WTC11 (cell line): ENCODE measurements at regions not wholly inside any gene's neighbourhood (a gene's known extent, or its start where the extent isn't known, plus 50 kb on each side); places are given as distances from the start of the nearest gene placed in this dataset.

Experiments used
- ATAC-seq: fragments of 200-7000 bp; cut with Tn5 transposase; 2 replicates; pipeline ENCODE4 v1.10.0; 2021; ENCODE audit warnings: mild to moderate bottlenecking, moderate library complexity
- CTCF ChIA-PET: fragments of 300-600 bp; sonication (Branson Sonifier 250); formaldehyde crosslinking; loops from one replicate; lab custom pipeline; 2021; ENCODE audit warnings: antibody characterized with exemption; lab: Charles Lee
- POLR2A ChIA-PET: fragments of 350-600 bp; sonication (Branson Sonifier 250); formaldehyde crosslinking; loops from one replicate; lab custom pipeline; 2021; ENCODE audit warnings: antibody characterized with exemption; lab: Charles Lee
- DNase-seq: peaks from one replicate; pipeline ENCODE4 v3.0.0; 2021; ENCODE audit warnings: low spot score
- H3K27ac Mint-ChIP-seq: 2 replicates; pipeline ENCODE4 v1.8.0; 2021; ENCODE audit warnings: mixed read lengths
- H3K27me3 Mint-ChIP-seq: 2 replicates; pipeline ENCODE4 v1.8.0; 2021; ENCODE audit warnings: low read depth, mild to moderate bottlenecking, moderate library complexity, mixed read lengths
- H3K36me3 Mint-ChIP-seq: 2 replicates; pipeline ENCODE4 v1.8.0; 2021; ENCODE audit warnings: mixed read lengths
- H3K4me1 Mint-ChIP-seq: 2 replicates; pipeline ENCODE4 v1.8.0; 2022; ENCODE audit warnings: mixed read lengths
- H3K4me3 Mint-ChIP-seq: 2 replicates; pipeline ENCODE4 v1.8.0; 2021; ENCODE audit warnings: mild to moderate bottlenecking, moderate library complexity, mixed read lengths
- H3K9me3 Mint-ChIP-seq: 2 replicates; pipeline ENCODE4 v1.8.0; 2021; ENCODE audit warnings: mixed read lengths
- ETV6 ChIP-seq: sonication (generic); formaldehyde crosslinking; IDR thresholded peaks from 2 replicates; pipeline ENCODE4 v1.8.1; 2022; ENCODE audit warnings: mild to moderate bottlenecking, missing genetic modification reagents
- FOXJ3 ChIP-seq: sonication (generic); formaldehyde crosslinking; IDR thresholded peaks from 2 replicates; pipeline ENCODE4 v1.9.0; 2021; ENCODE audit warnings: missing genetic modification reagents, mild to moderate bottlenecking, borderline replicate concordance
- RORB ChIP-seq: fragments of 250-450 bp; sonication (Bioruptor Pico); IDR thresholded peaks from 2 replicates; pipeline ENCODE4 v1.9.0; 2021; ENCODE audit warnings: mild to moderate bottlenecking
- SMAD4 ChIP-seq: sonication (generic); formaldehyde crosslinking; IDR thresholded peaks from 2 replicates; pipeline ENCODE4 v1.8.0; 2022; ENCODE audit warnings: mild to moderate bottlenecking, missing genetic modification reagents
- TP53 ChIP-seq: sonication (generic); formaldehyde crosslinking; IDR thresholded peaks from 2 replicates; pipeline ENCODE4 v1.8.1; 2023; ENCODE audit warnings: mild to moderate bottlenecking, missing genetic modification reagents
- ZNF121 ChIP-seq: sonication (generic); formaldehyde crosslinking; IDR thresholded peaks from 2 replicates; pipeline ENCODE4 v1.8.0; 2023; ENCODE audit warnings: missing genetic modification reagents
- ZNF138 ChIP-seq: sonication (generic); formaldehyde crosslinking; conservative IDR thresholded peaks from 2 replicates; pipeline ENCODE4 v1.8.1; 2022; ENCODE audit warnings: mild to moderate bottlenecking, moderate library complexity, missing genetic modification reagents
- ZNF396 ChIP-seq: fragments of 250-450 bp; sonication (Bioruptor Pico); IDR thresholded peaks from 2 replicates; pipeline ENCODE4 v1.8.0; 2021; ENCODE audit warnings: mild to moderate bottlenecking, moderate library complexity, borderline replicate concordance
- TF ChIP-seq, protein P1 (sequence below): sonication (generic); formaldehyde crosslinking; IDR thresholded peaks from 2 replicates; pipeline ENCODE4 v1.8.1; 2023; ENCODE audit warnings: mild to moderate bottlenecking, missing genetic modification reagents
- TF ChIP-seq, protein P2 (sequence below): fragments of 250-450 bp; sonication (Bioruptor Pico); IDR thresholded peaks from 2 replicates; pipeline ENCODE4 v1.9.0; 2021; ENCODE audit warnings: moderate library complexity, mild to moderate bottlenecking, inconsistent platforms, borderline replicate concordance
- TF ChIP-seq, protein P3 (sequence below): fragments of 250-450 bp; sonication (Bioruptor Pico); conservative IDR thresholded peaks from 2 replicates; pipeline ENCODE4 v1.9.0; 2021; ENCODE audit warnings: mild to moderate bottlenecking
- TF ChIP-seq, protein P4 (sequence below): sonication (generic); formaldehyde crosslinking; IDR thresholded peaks from 2 replicates; pipeline ENCODE4 v1.8.0; 2023; ENCODE audit warnings: mild to moderate bottlenecking, missing genetic modification reagents
- TF ChIP-seq, protein P5 (sequence below): fragments of 250-450 bp; sonication (Bioruptor Pico); IDR thresholded peaks from 2 replicates; pipeline ENCODE4 v1.9.0; 2021; ENCODE audit warnings: mild to moderate bottlenecking, borderline replicate concordance

DNA sequence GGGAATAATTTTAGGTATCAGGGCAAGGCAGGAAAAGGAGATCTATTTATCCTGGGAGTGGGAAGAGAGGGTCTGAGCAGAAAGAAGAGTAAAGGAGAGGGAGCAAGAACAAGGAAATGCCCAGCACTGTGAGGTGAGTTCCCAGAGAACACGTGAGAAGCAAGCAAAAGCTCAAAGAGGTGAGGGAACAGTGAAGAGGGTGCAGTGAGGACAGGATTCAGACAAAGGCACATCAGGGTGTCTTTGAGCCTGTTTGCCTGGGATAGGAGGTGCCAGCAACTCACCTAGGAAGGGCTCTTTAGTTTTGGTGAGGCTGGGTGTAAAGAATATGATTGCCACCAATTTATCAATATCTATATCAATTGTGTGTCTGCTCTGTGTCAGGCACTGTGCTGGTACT is 88.9 kb upstream of the NRXN3 start:
- H3K4me1 Mint-ChIP-seq: peaks cover 8% of the 10 kb centered on the region

DNA sequence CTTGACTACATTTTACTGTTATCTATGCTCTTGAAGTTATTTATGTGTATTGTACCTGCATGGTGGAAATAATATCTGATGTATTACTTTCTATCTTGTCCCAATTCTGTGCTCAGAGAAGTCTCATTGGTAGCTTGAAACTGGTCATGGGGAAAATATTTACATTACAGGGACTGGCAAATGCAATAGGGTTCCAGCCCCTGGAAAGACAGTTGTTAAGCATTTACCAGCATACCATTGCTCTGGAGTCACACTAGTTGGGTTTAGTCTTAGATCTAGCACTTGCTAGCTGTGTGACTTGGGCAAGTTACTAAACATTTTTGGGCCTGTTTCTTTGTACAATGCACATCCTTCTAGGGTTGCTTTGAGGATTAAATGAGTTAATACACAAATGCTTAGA is 86.3 kb upstream of the NRXN3 start:
- ChIA-PET POLR2A (no interaction called here), CTCF (no interaction called here)
- Mint-ChIP-seq H3K4me1 (peaks cover 15% of the 10 kb centered on the region), H3K36me3 (no peaks in the 10 kb centered on the region), H3K4me3 (no peak overlapping the region), H3K9me3 (0 out of 2 replicates have a peak, but pooled peaks cover 3% of the 10 kb centered on the region), H3K27me3 (no peaks in the 10 kb centered on the region)
- ATAC-seq (no peak), DNase-seq (no peak)
- TF ChIP-seq, protein P1, sequence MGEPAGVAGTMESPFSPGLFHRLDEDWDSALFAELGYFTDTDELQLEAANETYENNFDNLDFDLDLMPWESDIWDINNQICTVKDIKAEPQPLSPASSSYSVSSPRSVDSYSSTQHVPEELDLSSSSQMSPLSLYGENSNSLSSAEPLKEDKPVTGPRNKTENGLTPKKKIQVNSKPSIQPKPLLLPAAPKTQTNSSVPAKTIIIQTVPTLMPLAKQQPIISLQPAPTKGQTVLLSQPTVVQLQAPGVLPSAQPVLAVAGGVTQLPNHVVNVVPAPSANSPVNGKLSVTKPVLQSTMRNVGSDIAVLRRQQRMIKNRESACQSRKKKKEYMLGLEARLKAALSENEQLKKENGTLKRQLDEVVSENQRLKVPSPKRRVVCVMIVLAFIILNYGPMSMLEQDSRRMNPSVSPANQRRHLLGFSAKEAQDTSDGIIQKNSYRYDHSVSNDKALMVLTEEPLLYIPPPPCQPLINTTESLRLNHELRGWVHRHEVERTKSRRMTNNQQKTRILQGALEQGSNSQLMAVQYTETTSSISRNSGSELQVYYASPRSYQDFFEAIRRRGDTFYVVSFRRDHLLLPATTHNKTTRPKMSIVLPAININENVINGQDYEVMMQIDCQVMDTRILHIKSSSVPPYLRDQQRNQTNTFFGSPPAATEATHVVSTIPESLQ (CRISPR knock-in tag): no peak
- TF ChIP-seq, protein P2, sequence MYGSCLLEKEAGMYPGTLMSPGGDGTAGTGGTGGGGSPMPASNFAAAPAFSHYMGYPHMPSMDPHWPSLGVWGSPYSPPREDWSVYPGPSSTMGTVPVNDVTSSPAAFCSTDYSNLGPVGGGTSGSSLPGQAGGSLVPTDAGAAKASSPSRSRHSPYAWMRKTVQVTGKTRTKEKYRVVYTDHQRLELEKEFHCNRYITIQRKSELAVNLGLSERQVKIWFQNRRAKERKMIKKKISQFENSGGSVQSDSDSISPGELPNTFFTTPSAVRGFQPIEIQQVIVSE (CRISPR knock-in tag): no peak
- TF ChIP-seq ZNF138 (no peak), ZNF396 (CRISPR knock-in tag) (no peak), ZNF121 (no peak), SMAD4 (CRISPR knock-in tag) (no peak), RORB (CRISPR knock-in tag) (no peak), ETV6 (CRISPR knock-in tag) (no peak)
- TF ChIP-seq, protein P3, sequence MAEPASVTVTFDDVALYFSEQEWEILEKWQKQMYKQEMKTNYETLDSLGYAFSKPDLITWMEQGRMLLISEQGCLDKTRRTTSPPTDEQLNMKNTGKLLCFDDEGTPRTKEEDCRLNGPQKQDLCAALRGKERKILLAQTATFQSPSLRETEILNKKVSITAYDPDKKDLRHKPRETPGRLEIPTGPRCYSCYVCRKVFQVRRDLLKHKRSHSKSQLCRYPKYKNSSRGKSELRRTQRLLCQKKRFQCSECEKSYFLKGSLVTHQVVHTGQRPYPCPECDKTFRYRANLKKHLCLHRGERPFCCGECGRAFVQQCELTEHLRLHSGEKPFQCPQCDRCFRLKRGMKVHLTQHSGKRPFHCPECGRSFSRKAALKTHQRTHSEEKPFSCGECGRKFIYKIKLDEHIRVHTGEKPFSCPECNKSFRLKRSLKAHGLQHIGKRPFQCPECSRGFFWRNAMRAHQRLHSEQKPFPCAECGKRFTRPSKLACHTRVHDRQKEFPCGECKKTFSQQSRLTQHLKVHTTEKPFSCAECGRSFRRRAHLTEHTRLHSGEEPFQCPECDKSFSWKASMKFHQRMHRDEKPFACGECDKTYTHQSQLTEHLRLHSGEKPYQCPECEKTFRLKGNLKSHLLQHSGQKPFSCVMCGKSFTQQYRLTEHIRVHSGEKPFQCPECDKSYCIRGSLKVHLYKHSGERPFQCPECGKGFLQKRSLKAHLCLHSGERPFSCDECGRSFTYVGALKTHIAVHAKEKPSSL: no peak
- TF ChIP-seq, all 79 proteins: peak for 0
- no peak overlapping the region for H3K27ac Mint-ChIP-seq

More for the DNA sequence above, 88.9 kb upstream of the NRXN3 start:
- ATAC-seq: peak; percentile 56
- CTCF ChIA-PET: interaction anchor here (0.6 kb wide), 1 partner anchor 530 kb away, joined by 3 read pairs; no protein-coding TSS in a partner anchor
- H3K27ac Mint-ChIP-seq: no peak overlapping the region
- TF ChIP-seq TP53 (CRISPR knock-in tag): no peak
- TF ChIP-seq, protein P4, sequence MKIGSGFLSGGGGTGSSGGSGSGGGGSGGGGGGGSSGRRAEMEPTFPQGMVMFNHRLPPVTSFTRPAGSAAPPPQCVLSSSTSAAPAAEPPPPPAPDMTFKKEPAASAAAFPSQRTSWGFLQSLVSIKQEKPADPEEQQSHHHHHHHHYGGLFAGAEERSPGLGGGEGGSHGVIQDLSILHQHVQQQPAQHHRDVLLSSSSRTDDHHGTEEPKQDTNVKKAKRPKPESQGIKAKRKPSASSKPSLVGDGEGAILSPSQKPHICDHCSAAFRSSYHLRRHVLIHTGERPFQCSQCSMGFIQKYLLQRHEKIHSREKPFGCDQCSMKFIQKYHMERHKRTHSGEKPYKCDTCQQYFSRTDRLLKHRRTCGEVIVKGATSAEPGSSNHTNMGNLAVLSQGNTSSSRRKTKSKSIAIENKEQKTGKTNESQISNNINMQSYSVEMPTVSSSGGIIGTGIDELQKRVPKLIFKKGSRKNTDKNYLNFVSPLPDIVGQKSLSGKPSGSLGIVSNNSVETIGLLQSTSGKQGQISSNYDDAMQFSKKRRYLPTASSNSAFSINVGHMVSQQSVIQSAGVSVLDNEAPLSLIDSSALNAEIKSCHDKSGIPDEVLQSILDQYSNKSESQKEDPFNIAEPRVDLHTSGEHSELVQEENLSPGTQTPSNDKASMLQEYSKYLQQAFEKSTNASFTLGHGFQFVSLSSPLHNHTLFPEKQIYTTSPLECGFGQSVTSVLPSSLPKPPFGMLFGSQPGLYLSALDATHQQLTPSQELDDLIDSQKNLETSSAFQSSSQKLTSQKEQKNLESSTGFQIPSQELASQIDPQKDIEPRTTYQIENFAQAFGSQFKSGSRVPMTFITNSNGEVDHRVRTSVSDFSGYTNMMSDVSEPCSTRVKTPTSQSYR (CRISPR knock-in tag): no peak
- no peak for TF ChIP-seq FOXJ3 (CRISPR knock-in tag)
- no peak for TF ChIP-seq ETV6 (CRISPR knock-in tag)
- TF ChIP-seq, protein P5, sequence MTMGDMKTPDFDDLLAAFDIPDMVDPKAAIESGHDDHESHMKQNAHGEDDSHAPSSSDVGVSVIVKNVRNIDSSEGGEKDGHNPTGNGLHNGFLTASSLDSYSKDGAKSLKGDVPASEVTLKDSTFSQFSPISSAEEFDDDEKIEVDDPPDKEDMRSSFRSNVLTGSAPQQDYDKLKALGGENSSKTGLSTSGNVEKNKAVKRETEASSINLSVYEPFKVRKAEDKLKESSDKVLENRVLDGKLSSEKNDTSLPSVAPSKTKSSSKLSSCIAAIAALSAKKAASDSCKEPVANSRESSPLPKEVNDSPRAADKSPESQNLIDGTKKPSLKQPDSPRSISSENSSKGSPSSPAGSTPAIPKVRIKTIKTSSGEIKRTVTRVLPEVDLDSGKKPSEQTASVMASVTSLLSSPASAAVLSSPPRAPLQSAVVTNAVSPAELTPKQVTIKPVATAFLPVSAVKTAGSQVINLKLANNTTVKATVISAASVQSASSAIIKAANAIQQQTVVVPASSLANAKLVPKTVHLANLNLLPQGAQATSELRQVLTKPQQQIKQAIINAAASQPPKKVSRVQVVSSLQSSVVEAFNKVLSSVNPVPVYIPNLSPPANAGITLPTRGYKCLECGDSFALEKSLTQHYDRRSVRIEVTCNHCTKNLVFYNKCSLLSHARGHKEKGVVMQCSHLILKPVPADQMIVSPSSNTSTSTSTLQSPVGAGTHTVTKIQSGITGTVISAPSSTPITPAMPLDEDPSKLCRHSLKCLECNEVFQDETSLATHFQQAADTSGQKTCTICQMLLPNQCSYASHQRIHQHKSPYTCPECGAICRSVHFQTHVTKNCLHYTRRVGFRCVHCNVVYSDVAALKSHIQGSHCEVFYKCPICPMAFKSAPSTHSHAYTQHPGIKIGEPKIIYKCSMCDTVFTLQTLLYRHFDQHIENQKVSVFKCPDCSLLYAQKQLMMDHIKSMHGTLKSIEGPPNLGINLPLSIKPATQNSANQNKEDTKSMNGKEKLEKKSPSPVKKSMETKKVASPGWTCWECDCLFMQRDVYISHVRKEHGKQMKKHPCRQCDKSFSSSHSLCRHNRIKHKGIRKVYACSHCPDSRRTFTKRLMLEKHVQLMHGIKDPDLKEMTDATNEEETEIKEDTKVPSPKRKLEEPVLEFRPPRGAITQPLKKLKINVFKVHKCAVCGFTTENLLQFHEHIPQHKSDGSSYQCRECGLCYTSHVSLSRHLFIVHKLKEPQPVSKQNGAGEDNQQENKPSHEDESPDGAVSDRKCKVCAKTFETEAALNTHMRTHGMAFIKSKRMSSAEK (CRISPR knock-in tag): no peak
- TF ChIP-seq, all 79 proteins: peak for 0
- Mint-ChIP-seq H3K4me3 (no peak overlapping the region), H3K27me3 (no peaks in the 10 kb centered on the region), H3K9me3 (0 out of 2 replicates have a peak, but pooled peaks cover 4% of the 10 kb centered on the region), H3K36me3 (no peaks in the 10 kb centered on the region)
- POLR2A ChIA-PET: interaction anchor here (2.0 kb wide), 1 partner anchor 10 kb away, joined by 5 read pairs; no protein-coding TSS in a partner anchor
- no peak for DNase-seq
